Activated CD4-positive, alpha-beta T cell treated with anti-CD3 and anti-CD28 coated beads, Interleukin-2, amount 10 ng/mL, durations not matched to agents 24 days and 14 days (primary cell): ENCODE measurements at regions not wholly inside any gene's neighbourhood (a gene's known extent, or its start where the extent isn't known, plus 50 kb on each side); places are given as distances from the start of the nearest gene placed in this dataset.

Experiments
- DNase-seq: peaks from one replicate; pipeline ENCODE4 v3.0.0; 2022
- H3K27ac Mint-ChIP-seq: one replicate; pipeline ENCODE4 v1.8.0; 2022; ENCODE audit warnings: mild to moderate bottlenecking, mixed read lengths
- H3K27me3 Mint-ChIP-seq: one replicate; pipeline ENCODE4 v1.8.0; 2022; ENCODE audit warnings: mixed read lengths
- H3K36me3 Mint-ChIP-seq: one replicate; pipeline ENCODE4 v1.8.0; 2022; ENCODE audit warnings: low read depth, mild to moderate bottlenecking, mixed read lengths
- H3K4me1 Mint-ChIP-seq: one replicate; pipeline ENCODE4 v1.8.0; 2021; ENCODE audit warnings: mixed read lengths
- H3K4me3 Mint-ChIP-seq: one replicate; pipeline ENCODE4 v1.8.0; 2022; ENCODE audit warnings: mild to moderate bottlenecking, moderate library complexity, mixed read lengths
- H3K9me3 Mint-ChIP-seq: one replicate; pipeline ENCODE4 v1.8.0; 2021; ENCODE audit warnings: mixed read lengths
- intact Hi-C: fragments of 100-400 bp; cut with micrococcal nuclease; formaldehyde crosslinking; loops from one replicate; pipeline ENCODE4 v1.15.1; 2023

DNA sequence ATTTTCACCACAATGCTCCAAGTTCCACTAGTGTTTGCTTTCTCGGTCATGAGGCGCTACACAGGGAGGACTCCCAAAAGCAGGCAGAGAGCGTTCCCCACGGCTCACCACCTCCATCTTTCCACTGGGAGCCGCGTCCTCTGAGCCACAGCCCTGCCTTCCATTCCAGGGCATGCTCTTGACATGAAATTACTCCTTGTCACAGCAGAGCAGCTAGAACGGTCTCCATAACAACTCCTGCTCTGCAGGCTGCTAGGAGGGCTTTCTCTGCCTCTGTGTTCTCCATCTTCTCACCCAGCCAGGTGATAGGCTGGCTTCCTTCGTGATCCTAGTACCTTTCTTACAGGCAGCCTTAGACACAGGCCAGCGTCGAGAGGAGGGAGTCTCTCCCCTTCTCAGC, 171.8 kb upstream of the UBL3 start:
- H3K4me1 Mint-ChIP-seq, result no peaks in the 10 kb centered on the region
- peaks cover 3% of the 10 kb centered on the region for H3K27me3 Mint-ChIP-seq
- intact Hi-C loops, result no loop called here

DNA sequence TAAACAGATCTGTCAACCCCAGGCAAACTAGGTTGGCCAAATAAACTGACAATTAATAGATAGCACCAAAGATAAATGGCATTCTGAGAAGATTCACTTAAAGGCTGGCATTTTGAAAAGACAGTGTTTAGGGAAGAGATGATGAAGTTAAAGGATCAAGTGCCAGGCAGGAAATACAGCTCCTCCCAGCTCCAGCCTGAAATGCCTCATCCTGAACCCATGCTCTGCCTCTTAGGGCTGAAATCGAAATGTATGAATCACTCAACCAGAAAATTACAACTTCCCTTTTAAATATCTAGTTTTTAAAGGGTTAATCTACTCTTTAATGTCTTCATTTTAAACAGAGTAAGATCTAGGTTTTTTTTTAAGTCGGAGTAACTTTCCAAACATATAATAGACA, 171.2 kb upstream of the UBL3 start:
- H3K27me3 Mint-ChIP-seq, result peaks cover 3% of the 10 kb centered on the region
- DNase-seq, result no peak
- H3K36me3 Mint-ChIP-seq, result no peaks in the 10 kb centered on the region
- H3K4me3 Mint-ChIP-seq, result no peak overlapping the region
- H3K9me3 Mint-ChIP-seq, result no peaks in the 10 kb centered on the region
- H3K27ac Mint-ChIP-seq, result no peak overlapping the region
- no peaks in the 10 kb centered on the region for H3K4me1 Mint-ChIP-seq
- intact Hi-C loops, result no loop called here

More for the DNA sequence above, 171.8 kb upstream of the UBL3 start:
- H3K27ac Mint-ChIP-seq, result no peak overlapping the region
- no peaks in the 10 kb centered on the region for H3K36me3 Mint-ChIP-seq
- DNase-seq, result no peak
- H3K4me3 Mint-ChIP-seq, result no peak overlapping the region
- no peaks in the 10 kb centered on the region for H3K9me3 Mint-ChIP-seq

DNA sequence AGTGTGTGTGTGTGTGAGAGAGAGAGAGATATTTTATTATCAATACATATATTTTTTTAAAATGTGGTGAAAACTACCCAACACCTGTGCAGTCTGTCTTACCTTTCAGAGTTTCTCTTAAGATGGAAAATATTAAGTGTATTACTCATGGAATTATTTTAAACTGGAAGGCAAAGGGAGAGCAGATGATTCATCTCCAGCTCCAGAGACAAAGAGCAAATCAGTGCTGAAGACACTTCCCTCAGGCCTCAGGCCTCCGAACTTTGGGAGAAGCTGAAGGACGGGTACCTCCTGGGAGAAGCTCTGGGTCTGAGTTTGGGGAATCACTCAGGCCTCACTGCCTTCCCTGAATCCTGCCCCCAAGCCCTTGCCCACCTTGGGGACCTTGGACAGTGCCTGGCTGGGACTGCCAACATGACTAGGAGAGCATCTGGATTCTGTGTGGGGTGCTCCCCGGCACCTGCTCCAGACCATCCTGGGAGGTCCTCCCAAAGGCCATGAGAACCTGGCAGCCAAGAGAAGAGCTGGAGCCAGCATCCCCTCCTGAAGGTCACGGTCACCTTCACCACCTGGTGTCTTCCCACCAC, 170.4 kb upstream of the UBL3 start:
- Mint-ChIP-seq H3K27me3 (peaks cover 5% of the 10 kb centered on the region), H3K4me1 (no peaks in the 10 kb centered on the region), H3K36me3 (no peaks in the 10 kb centered on the region), H3K9me3 (no peaks in the 10 kb centered on the region), H3K27ac (no peak overlapping the region), H3K4me3 (no peak overlapping the region)
- no peak for DNase-seq
- intact Hi-C loops, result no loop called here

- no peak overlapping the region for H3K4me3 Mint-ChIP-seq
- H3K4me1 Mint-ChIP-seq, result no peaks in the 10 kb centered on the region
- H3K36me3 Mint-ChIP-seq, result no peaks in the 10 kb centered on the region
- no peak for DNase-seq
- no peaks in the 10 kb centered on the region for H3K9me3 Mint-ChIP-seq
- peaks cover 7% of the 10 kb centered on the region for H3K27me3 Mint-ChIP-seq
- intact Hi-C loops, result no loop called here
- H3K27ac Mint-ChIP-seq, result no peak overlapping the region
Measured at GRCh38 chr13:30019648-30020626, 169.5 kb upstream of the UBL3 start.

GRCh38 chr13:30017880-30018279, 167.5 kb upstream of the UBL3 start:
- Mint-ChIP-seq H3K9me3 (no peaks in the 10 kb centered on the region), H3K4me3 (no peak overlapping the region), H3K27me3 (peaks cover 19% of the 10 kb centered on the region), H3K27ac (no peak overlapping the region), H3K36me3 (no peaks in the 10 kb centered on the region), H3K4me1 (no peaks in the 10 kb centered on the region)
- no peak for DNase-seq
- intact Hi-C loops, result no loop called here

DNA sequence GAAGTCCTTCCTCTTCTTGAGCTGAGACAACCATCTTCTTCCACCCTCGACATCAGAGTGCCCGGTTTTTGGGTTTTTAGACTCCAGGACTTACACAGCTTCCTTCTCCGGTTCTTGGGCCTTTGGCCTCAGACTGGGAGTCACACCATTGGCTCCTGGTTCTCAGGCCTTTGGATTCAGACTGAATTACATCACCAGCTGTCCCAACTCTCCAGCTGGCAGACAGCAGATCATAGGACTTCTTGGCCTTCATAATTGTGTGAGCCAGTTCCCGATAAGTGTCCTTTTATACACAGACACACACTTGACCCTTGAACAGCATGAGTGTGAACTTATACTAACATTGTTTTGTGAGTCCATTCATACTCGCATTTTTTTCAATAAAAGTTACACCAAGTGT, 166.0 kb upstream of the UBL3 start:
- intact Hi-C loops, result no loop called here
- Mint-ChIP-seq H3K4me3 (no peak overlapping the region), H3K36me3 (no peaks in the 10 kb centered on the region), H3K4me1 (no peaks in the 10 kb centered on the region), H3K27me3 (peaks cover 16% of the 10 kb centered on the region), H3K27ac (no peak overlapping the region), H3K9me3 (no peaks in the 10 kb centered on the region)
- DNase-seq, result no peak

GRCh38 chr13:30009411-30009810, 159.0 kb upstream of the UBL3 start:
- intact Hi-C loops, result loop anchor here (10.0 kb wide), 1 partner anchor 165 kb away; no protein-coding TSS in a partner anchor
- Mint-ChIP-seq H3K36me3 (no peaks in the 10 kb centered on the region), H3K4me1 (peaks cover 20% of the 10 kb centered on the region), H3K27me3 (peaks cover 21% of the 10 kb centered on the region), H3K9me3 (no peaks in the 10 kb centered on the region), H3K27ac (no peak overlapping the region), H3K4me3 (no peak overlapping the region)
- DNase-seq, result no peak

DNA sequence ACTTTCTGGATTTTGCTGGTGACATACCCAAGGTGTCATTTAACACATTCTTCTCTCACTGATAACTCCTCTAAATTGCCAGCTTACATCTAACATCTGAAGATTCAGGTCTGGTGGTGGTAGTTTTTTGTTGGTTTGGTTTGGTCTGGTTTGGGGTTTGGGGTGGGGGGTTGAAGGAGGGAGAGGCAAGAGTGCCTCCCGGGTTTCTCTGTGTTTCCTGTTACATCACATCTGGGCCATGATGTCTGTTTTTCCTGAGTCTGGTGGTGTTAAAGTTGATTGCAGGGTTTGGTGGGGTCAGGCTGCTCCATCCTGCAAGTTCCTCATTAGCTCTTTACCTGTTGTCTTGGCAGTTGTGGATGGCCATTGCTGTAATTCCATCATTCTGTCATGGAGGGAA, 155.8 kb upstream of the UBL3 start:
- Mint-ChIP-seq H3K27ac (peak overlapping the region; percentile 26), H3K36me3 (no peaks in the 10 kb centered on the region), H3K9me3 (no peaks in the 10 kb centered on the region), H3K27me3 (peaks cover 14% of the 10 kb centered on the region), H3K4me3 (no peak overlapping the region), H3K4me1 (peaks cover 29% of the 10 kb centered on the region)
- intact Hi-C loops, result loop anchor here (10.0 kb wide), 1 partner anchor 161 kb away; no protein-coding TSS in a partner anchor
- peak; percentile 62 for DNase-seq

DNA sequence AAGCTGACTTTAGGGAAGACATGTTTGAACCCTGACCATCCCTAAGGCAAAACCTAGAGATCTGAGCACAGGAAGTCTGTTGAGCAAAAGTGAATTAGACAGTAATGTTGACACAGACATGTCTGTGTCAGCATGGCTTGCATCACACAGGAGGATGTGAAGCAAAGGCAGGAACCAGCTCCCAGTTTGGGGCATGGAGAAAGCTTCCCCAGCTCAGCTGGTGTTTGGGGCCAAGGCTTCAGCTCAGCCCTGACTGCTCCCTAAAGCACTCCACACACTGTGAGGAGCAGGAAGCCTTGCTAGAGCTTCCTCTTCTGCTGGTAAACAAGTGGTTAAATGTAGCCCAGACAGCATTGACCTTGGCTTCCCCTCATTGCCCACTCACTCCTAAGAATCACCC, 153.8 kb upstream of the UBL3 start:
- peaks cover 5% of the 10 kb centered on the region for H3K27me3 Mint-ChIP-seq
- no peaks in the 10 kb centered on the region for H3K9me3 Mint-ChIP-seq
- intact Hi-C loops, result loop anchor here (5.0 to 10.0 kb wide), 2 partner anchors 67 to 159 kb away; no protein-coding TSS in a partner anchor
- no peak for DNase-seq
- no peak overlapping the region for H3K4me3 Mint-ChIP-seq
- H3K27ac Mint-ChIP-seq, result peak overlapping the region; percentile 31
- H3K4me1 Mint-ChIP-seq, result peaks cover 29% of the 10 kb centered on the region
- H3K36me3 Mint-ChIP-seq, result no peaks in the 10 kb centered on the region

DNA sequence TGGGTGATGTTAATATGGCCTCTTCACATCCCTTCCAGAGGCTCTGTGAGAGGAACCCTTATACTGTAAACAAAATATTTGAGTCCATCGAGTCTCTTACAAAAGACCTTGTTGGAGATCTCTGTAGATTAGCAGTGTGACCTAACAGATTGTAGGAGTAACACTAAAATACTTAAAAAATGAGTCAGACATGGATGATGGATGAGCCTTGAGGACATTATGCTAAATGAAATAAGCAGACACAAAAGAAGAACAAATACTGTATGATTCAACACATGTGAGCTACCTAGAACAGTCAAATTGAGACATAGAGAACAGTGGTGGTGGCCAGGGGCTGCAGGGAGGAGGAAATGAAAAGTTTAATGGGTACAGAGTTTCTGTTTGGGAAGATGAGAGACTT, 152.2 kb upstream of the UBL3 start:
- no peak for DNase-seq
- Mint-ChIP-seq H3K9me3 (no peaks in the 10 kb centered on the region), H3K27me3 (no peaks in the 10 kb centered on the region)

DNA sequence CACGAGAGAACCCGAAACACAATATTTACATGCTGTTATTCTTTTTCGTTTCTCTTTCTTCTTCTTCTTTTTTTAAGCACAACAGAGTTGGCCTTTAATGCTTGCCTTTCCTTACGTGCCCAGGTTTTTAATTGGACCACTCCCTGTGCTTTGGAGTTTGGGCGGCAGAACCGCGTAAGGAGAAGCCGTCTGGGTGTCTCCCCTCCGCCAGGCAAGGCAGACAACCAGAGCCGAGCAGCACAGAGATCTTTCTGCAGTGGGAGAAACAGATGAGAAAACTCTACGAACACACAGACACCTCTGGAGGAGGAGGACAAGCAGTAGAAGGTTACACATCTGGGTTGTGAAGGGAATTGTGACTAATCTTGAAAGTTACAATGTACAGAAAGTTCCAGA, 150.0 kb upstream of the UBL3 start:
- Mint-ChIP-seq H3K4me3 (no peak overlapping the region), H3K36me3 (no peaks in the 10 kb centered on the region), H3K27ac (no peak overlapping the region), H3K9me3 (no peaks in the 10 kb centered on the region), H3K4me1 (peaks cover 18% of the 10 kb centered on the region), H3K27me3 (no peaks in the 10 kb centered on the region)
- intact Hi-C loops, result loop anchor here (5.0 to 10.0 kb wide), 2 partner anchors 63 to 156 kb away; no protein-coding TSS in a partner anchor
- no peak for DNase-seq

More for the DNA sequence above, 152.2 kb upstream of the UBL3 start:
- peaks cover 29% of the 10 kb centered on the region for H3K4me1 Mint-ChIP-seq
- no peak overlapping the region for H3K4me3 Mint-ChIP-seq
- no peak overlapping the region for H3K27ac Mint-ChIP-seq
- intact Hi-C loops, result loop anchor here (5.0 to 10.0 kb wide), 2 partner anchors 65 to 158 kb away; no protein-coding TSS in a partner anchor
- H3K36me3 Mint-ChIP-seq, result no peaks in the 10 kb centered on the region

DNA sequence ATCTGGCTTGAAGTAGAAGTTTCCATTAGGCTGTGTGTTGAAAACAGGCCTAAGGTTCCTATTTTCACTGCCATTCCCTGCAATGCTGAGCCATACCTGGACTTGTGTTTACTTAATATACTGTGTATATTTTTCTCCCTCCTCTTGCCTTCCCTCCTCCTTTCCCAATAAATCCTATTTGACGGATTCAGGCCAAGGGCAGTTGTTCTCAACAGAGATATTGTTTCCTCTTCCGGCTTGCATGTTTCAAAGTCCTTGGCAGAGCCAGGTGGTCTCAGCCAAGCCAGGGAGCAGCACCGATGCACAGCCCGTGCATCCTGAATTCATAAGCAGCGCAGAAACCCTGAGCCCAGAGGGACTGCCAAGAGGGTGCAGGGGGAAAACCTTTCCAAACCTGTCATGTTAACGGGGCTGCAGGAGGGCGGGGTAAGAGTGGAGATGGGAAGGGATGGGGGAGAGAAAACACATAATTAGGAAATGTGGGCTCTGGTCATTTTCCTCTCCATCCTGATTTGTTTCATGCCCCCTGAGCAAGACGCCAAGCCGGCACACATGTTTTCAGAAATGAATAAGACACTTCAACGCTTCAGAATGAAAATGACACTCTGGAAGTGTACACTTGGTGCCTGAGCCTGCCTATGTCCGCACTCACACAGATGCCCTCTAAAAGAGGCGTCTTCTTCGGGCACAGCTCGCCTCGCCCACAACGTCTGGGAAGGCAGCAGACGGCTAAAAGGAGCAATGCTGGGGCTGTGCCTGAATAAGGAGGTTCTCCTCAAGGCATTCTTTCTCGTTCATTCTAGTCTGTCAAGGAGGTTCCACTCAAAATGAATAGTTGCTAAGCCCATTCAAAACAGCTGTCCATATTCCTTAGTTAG, 149.3 kb upstream of the UBL3 start:
- no peaks in the 10 kb centered on the region for H3K36me3 Mint-ChIP-seq
- H3K4me3 Mint-ChIP-seq, result no peak overlapping the region
- no peaks in the 10 kb centered on the region for H3K9me3 Mint-ChIP-seq
- DNase-seq, result no peak
- intact Hi-C loops, result loop anchor here (5.0 to 10.0 kb wide), 2 partner anchors 62 to 155 kb away; no protein-coding TSS in a partner anchor
- H3K27ac Mint-ChIP-seq, result no peak overlapping the region
- no peaks in the 10 kb centered on the region for H3K27me3 Mint-ChIP-seq
- H3K4me1 Mint-ChIP-seq, result peaks cover 12% of the 10 kb centered on the region

DNA sequence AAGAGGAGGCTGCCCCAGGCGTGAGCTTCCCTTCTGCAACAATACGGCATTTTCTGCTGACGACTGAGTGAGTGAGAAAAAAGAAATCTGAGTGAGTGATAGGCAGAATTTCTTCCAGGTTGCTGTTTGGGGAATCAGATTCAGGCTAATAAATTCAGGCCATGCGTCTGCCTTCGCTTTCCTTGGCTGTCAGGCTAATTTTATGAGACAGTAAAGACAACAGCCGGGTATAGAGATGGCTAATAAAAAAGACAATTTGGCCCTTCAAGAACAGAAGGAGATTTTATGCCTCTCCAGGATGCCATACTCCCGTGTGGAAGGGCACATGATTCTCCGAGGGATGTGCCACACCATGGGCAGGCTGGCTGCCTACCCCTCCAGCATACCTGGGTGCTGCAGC, 145.9 kb upstream of the UBL3 start:
- no peak for DNase-seq
- Mint-ChIP-seq H3K27me3 (no peaks in the 10 kb centered on the region), H3K27ac (no peak overlapping the region), H3K4me1 (no peaks in the 10 kb centered on the region), H3K4me3 (no peak overlapping the region), H3K36me3 (no peaks in the 10 kb centered on the region), H3K9me3 (no peaks in the 10 kb centered on the region)
- intact Hi-C loops, result no loop called here
